ENCODE measurements at regions not wholly inside any gene's neighbourhood (a gene's known extent, or its start where the extent isn't known, plus 50 kb on each side); places are given as distances from the start of the nearest gene placed in this dataset.

GRCh38 chr7:47221826-47222225 is 360.1 kb downstream of the TNS3 start:
- no peak for DNase-seq

DNA sequence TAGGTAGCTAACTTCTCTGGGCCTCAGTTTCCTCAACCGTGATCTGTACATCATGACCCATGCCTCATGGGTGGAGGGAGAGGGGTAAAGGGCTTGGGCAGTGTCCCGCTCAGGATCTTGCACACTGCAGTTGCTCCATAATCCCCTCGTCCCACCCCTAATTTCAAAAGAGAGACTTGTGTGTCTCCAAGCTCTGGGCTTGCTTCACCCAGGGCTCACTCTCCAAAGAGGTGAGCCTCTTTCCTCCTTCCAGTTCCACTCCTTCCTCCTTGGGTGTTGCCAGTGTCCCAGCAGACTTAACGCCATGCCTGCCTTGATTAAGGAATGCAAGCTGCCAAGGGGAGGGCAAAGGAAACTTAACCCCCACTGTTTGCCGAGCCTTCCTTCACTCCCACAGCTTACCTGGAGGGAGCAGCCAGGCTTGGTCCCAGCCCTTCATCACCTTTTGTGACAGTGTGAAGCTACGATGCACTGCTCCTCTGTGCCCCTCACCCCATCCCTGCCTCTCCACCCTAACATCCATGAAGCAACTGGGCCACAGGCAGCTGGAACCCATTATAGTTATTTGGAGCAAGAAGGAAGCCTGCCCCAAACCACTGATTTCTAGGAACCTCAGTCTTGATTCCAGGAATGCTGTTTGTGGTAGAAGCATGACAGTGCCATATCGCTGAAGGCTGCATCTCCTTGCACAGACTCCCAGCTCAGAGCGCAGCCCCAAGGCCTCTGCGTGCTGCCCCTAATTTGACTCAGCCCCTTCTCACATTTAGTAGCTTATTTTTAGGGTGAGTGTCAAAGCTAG is 363.3 kb downstream of the TNS3 start:
- DNase-seq, result peak; percentile 6

DNA sequence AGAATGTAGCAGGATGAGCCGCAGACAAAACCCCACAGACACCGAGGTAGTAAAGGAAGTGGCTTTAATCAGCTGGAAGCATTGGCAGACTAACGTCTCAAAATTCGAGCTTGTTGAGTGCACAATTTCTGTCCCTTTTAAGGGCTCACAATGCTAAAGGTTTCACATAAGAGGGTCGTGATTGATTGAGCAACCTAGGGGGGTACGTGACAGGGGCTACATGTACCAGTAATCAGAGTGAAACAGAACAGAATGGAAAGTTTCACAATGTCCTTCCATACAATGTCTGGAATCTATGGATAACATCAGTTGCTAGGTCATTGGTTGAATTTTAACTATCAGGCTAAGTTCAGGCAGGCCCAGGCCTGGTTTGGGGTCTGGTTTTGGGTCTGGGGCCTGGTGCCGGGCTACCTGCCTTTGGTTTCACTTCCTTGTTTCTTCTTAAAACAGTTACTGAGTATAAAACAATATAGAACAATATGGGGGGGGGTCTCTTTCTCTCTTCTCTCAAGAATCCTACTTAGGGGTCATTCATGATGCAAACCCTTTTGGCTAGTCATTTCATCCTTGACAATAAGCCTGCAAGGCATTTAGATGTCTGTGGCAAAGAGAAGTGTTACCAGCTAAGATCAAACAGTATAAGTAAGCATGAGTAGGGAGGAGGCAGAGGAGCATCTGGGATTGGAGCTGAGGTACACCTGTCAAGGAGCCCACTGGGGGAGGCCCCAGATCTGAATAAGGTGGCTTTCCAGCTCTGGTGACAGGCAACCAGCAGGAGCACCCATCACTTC is 364.1 kb downstream of the TNS3 start:
- DNase-seq, result no peak

DNA sequence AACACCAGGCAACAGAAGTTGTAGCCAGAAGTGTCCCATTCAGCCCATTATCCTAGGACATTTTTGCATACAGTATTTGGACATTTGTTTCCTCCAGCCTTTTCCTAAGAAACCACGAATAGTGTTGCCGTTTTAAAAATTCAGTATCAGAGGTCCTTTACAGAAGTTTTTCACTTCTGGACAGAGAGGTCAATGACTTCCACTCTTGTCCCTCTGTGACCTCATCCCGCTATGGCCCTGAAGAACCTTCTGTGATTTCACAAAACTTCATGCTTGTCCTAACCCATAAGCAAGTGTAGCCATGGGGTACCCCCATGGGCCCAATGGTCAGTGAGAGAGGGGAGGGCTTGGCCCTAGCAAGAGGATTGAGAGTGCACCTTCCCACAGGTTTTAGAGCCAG is 364.8 kb downstream of the TNS3 start:
- DNase-seq, result no peak

- no peak for DNase-seq
These were observed 365.5 kb downstream of the TNS3 start for GRCh38 chr7:47216439-47216838.

DNA sequence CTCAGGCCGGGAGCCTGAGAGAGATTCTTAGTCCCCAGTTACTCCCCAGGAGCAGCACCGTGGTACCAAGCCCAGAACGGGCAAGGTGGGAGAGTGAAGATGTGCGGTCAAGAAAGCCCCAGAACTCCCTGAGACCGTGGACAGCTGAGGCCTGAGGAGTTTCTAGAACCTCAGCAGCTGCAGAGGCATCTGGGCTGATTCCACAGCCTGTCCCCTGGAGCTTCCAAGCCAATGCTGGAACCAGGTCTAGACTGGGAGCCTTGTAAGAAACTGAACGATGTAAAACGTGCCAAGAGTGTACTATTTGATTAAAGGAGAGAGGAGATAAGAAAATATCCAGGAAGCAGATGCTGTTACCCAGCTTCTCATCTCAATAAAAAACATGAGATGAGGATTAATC is 366.3 kb downstream of the TNS3 start:
- no peak for DNase-seq

DNA sequence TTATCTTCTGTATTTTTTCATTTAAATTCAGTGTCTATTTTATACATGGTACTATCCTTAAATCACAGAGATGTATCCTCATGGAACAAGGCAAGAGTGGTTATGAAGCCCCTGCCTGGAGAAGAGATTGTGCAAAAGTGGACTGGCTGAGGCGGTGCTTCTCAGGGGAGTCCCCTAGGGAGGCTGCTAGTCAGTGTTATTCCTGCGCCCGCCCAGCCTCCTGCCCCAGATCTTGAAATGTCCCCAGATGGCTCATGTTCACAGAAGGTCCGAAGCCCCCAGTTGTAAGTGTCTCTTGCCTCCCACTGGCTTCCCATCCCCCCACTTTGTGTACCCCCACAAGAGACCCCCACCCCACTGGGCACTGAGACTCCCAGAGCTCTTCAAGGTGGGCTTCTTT is 366.9 kb downstream of the TNS3 start:
- DNase-seq, result no peak

DNA sequence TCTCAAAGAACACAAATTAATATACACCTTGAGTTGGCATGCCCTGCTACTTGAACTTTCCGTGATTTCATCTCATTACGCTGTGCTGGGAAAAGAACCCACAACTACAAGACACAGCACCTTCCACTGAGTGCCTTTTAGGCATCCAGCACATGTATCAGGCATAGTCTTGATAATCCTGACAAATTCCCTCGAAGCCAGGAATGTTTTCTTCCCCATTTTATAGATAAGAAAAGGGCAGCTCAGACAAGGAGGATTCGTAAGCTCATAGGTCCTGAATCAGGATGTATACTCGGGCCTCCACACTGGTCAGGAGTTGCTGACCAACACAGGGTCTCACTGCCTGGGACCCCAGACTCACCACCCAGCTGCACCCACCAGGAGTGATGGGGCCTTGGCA is 368.6 kb downstream of the TNS3 start:
- DNase-seq, result no peak

DNA sequence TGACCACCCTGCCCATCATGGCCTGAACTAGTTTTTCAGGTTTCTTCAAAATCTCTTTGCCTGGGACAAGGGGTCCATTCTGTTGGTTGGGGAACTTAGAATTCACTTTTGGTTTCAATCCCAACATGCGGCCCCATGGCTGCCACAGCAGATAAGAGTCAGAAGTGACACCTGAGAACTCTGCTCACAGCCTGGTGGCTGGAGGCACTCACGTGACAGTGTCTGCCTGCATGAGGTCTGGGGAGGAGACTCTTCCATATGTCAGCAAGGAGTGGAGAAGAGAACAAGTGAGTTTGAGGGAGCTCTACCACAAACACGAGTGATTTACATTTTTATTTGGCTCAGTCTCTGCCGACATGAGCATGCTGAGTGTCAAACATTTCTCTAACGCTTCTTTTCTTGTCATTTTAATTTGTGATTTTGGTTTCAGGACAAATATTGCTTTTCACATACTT is 370.4 kb downstream of the TNS3 start:
- no peak for DNase-seq

DNA sequence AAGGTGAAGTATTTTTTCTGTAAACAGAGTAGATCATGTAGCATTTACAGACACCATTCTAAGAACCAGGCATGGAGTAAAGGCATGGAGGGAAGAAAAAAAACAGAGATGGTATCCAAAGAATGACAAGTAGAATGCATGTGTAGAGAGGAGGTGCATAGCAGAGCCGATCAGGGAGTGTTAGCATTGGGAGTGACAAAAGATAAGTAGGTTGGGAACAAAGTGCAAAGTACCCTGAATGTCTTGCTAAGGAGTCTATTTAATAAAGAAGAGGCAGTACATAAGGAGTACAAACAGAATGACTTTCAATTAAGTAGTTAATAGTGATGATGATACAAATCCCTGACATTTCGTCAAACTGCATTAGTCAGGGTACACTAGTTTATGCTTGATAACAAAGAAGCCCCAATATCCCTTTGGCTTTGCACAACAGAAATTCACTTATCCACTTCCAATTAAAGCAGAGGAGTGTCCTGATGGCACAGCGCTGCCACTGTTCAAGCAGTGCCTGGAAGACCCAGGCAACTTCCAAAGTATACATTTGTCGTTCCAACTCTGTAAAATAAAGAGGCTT is 371.5 kb downstream of the TNS3 start:
- DNase-seq, result no peak

GRCh38 chr7:47207956-47208355 is 374.0 kb downstream of the TNS3 start:
- DNase-seq, result no peak

DNA sequence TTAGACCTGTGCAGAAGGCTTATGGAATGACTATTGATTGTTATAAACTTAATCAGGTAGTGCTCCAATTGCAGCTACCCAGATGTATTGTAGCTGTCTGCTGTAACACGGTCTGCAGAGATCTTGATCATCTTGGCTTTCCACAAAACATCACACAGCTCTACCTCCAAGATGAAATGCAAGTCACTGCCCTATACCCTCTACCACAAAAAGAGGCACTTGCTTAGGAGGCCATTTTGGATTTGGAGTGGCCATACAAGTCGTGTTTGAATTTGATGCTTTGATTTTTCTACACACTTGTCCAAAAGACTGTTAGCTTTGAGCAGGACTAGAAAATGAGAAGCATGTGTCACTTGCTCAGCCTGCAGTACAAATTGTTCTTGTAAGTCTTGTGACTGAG is 377.2 kb downstream of the TNS3 start:
- no peak for DNase-seq

DNA sequence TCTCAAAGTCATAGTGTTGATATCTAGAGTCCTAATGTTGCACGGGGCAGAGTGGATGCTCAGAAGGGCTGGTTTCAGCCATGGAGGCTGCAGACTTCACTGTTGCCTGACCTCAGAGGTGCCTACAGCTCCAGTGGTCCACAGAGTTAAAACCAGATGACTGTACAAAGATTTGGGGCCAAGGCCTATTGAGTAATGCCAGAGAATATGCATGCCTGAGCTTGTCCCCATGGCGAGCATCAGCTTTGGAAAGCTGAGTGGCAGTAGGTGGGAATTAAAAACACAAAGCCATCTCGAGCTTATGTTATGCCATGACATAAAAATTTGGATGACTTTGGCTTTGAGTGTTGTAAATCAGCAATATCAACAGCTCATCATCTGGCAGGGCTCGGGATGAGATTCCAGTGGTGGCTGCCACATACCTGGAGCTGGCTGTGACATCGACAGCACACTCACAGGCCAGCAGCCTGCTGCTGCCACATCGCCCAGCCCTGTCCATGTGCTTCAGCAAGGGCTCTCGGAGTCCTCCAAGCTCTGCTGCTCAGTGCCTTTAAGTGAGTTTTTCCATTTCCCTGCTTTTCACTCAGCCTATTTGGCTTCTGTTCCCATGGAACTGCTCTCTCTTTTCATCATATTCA is 379.6 kb downstream of the TNS3 start:
- no peak for DNase-seq

- DNase-seq, result no peak
These were observed 383.8 kb downstream of the TNS3 start for GRCh38 chr7:47198159-47198558.

DNA sequence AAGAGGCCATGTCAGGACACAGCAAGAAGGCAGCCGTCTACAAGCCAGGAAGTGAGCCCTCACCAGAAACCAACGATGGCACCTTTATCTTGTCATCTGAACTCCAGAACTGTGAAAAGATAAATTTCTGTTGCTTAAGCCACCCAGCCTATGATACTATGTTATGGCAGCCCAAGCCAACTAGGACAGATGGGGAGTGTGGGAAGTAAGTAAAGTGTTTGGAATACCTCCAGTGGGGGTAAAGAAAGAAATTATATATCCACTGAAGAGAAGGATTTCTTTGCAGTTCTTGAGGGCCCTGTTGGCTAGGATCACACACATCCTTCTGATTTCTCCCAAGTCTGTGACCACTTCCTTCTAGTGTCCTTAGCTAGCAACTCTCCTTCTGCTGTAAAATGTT is 384.4 kb downstream of the TNS3 start:
- DNase-seq, result no peak

DNA sequence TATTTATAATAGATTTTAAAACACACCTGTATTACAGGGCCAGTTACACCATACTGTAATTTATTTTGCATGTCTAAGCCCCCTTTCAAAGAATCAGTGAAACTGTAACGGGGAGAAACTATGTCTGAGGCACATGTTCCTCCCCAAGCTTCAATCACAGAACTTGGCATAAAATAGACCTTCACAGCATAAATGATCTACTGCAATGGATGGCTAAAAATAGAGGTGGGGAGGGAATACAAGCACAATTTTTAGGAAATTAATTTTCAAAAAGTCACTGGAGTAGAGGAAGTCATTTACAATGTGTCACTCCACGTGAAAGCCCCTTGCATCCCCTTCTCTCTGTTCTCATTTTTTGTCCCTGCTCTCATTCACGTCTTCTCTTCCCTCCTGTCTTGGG is 385.2 kb downstream of the TNS3 start:
- no peak for DNase-seq

- DNase-seq, result no peak
These were observed 385.7 kb downstream of the TNS3 start for GRCh38 chr7:47196106-47196645.

DNA sequence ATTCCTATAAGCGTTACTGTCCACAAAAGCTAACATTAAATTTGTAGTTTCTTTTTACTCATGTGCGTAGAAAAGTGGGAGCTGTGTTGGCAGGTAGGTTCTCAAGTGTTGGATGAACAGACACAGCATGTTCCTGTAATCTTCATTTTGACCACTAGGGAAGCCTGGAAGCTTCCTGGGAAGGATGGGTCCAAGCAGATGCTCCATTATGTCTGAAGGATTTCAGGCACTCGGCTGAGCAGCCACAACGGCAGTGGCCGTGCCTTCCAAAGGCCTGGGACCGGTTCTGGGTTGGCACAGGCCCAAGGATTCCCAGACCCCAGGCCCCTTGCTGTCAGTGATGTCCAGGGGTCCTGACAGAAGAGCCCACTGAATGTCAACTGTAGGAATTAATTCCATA is 386.3 kb downstream of the TNS3 start:
- DNase-seq, result no peak

GRCh38 chr7:47194516-47195057 is 387.3 kb downstream of the TNS3 start:
- DNase-seq, result no peak

GRCh38 chr7:47192978-47193377 is 388.9 kb downstream of the TNS3 start:
- no peak for DNase-seq

DNA sequence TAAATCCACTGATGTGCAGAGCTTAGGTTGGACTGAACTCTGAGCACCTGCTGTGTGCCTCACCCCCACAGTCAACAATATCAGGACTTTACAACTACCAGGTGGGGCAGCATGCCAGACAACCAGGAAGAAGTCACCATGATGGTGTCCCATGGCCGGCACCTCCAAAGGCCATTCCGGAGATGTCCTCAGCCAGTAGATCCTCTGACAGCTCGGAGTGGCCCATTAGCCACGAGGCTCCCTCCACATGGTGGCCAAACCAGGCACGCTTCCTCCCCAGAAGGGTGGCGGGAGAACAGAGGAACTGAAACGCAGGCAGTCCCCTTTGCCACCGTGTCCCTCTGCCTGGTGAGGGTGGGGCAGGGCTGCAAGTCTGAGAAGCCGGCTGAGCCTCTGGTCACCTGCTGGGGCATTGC is 390.0 kb downstream of the TNS3 start:
- DNase-seq, result no peak

DNA sequence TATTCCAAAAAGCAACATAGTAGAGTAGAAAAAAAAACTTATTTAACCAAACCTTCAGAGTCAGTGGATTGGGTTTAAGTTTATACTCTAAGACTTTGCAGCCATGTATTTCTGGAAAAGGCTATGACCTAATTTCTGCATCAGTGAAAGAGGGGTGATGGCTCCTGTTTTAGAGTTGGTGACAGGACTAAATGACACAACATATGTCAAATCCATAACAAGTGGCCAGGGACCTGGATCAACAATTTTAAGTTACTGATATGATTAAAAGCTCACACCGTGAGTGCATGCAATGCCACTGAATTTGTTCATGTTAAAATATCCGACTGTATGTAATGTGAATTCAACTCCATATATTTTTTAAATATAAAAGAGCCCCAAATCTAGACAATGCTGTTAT is 390.6 kb downstream of the TNS3 start:
- no peak for DNase-seq

GRCh38 chr7:47190462-47190861 is 391.4 kb downstream of the TNS3 start:
- DNase-seq, result no peak
